Retinal pigment epithelial cell (primary cell): ENCODE measurements at regions not wholly inside any gene's neighbourhood (a gene's known extent, or its start where the extent isn't known, plus 50 kb on each side); places are given as distances from the start of the nearest gene placed in this dataset.

ENCODE experiments used
- DNase-seq: peaks from one replicate; pipeline ENCODE4 v3.0.0-alpha.2; 2010; ENCODE audit warnings: low read depth
- H3K4me3 ChIP-seq: 2 replicates; pipeline ENCODE4 v1.5.1; 2011; ENCODE audit warnings: mild to moderate bottlenecking, low read length, control low read depth, moderate library complexity
- CTCF ChIP-seq: conservative IDR thresholded peaks from 2 replicates; pipeline ENCODE4 v1.5.1; 2011; ENCODE audit warnings: low read depth, low read length, control low read depth, inconsistent platforms

DNA sequence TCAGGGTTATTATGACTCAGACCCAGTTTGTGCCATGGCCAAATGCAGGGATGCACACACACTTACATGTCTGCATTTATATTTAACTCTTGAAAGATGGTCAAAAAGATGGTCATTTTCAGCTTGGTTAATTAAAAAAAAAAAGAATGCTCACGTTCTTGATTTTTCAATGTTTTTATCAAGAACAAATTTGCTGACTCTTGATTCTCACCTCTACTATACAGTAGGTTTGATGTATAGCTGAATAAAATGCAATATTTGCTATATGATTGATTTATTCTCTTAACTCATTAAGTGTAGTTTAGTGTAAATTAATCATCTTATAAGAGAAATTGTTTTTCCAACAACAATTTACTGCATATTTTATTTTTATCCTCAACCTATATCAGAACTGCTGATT lies 160.4 kb downstream of the SLIT2 start:
- no peak for DNase-seq
- H3K4me3 ChIP-seq = no peak overlapping the region
- no peak for TF ChIP-seq CTCF

GRCh38 chr4:20416800-20417199 lies 165.1 kb downstream of the SLIT2 start:
- no peak for DNase-seq
- no peak overlapping the region for H3K4me3 ChIP-seq
- no peak for TF ChIP-seq CTCF

- DNase-seq = no peak
- TF ChIP-seq CTCF = peak; percentile 64
- H3K4me3 ChIP-seq = no peak overlapping the region
Measured at GRCh38 chr4:20418861-20419451, 167.3 kb downstream of the SLIT2 start.

DNA sequence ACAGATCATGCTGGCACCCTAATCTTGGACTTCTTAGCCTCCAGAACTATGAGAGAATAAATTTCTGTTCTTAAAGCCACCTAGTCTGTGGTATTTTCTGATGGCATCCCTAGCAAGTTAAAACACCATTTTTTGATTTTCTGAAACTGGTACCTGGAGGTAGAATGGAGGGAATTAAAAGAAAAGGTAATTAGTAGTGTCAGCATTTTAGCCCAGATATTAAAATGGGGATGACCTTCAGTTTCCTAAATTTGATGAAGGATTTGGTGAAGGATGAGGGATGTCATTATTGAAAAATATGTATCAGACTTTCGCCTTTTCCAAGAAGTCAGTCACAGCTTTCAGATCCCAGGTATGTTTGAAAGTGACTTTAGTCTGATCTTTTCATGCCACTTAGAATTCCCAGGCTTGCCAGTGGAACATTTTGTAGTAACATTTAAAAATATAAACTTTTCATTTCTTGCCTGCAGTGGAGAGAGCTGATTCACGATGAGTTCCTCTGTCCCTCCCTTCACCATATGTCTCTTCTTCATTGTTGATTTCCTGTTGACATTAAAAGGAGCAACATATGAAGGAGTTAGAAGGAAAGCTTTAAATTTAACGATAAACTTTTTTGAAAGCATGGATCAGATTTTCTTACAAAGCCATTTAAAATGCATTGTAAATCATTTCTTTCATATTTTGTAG lies 169.4 kb downstream of the SLIT2 start:
- no peak overlapping the region for H3K4me3 ChIP-seq
- DNase-seq = no peak
- no peak for TF ChIP-seq CTCF

GRCh38 chr4:20421603-20421985 lies 169.9 kb downstream of the SLIT2 start:
- DNase-seq = no peak
- H3K4me3 ChIP-seq = no peak overlapping the region
- no peak for TF ChIP-seq CTCF

DNA sequence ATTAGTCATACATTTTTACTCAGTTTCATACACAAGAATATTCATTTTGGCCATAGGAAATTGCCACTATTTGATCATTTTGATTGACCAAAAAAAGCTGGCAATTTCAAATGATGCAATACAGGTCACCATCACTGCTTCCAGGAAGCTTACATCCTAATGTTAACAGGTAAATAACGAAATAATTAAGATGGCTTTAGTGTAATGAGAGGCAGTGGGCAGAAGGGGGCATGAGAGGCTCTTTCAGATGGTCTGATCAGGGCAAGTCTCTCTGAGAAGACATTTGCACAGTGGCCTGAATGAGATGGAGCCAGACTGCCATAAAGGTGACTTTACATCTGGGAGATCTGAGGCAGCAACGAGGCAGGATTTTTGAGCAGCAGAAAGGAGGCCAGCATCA lies 170.7 kb downstream of the SLIT2 start:
- no peak for DNase-seq
- no peak overlapping the region for H3K4me3 ChIP-seq
- TF ChIP-seq CTCF = peak; percentile 71

DNA sequence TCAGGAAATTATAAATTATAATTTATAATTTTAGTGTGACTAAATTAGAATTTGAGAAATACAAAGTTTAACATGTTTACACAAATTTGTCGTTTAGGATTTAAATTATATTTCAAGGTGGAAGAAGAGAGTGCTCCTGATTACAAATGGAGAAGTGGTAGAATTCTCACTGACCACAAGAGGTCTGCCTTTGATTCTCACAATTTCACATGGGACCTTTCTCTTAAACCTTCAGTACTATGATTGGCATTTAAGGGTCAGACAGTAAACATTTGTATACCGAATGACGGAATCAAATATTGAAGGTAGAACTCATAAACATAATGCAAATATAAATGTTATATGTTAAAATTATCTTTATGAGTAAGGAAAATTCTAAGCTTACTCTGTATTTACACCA lies 171.7 kb downstream of the SLIT2 start:
- DNase-seq = no peak
- no peak overlapping the region for H3K4me3 ChIP-seq
- no peak for TF ChIP-seq CTCF
